ENCODE measurements at regions not wholly inside any gene's neighbourhood (a gene's known extent, or its start where the extent isn't known, plus 50 kb on each side); places are given as distances from the start of the nearest gene placed in this dataset.

- H3K9me3 ChIP-seq (ENCODE audit: control insufficient read depth, insufficient read depth, low read depth, low read length) = no peaks in the 10 kb centered on the region
- CTCF ChIA-PET = no interaction called here
- intact Hi-C loops (cut with micrococcal nuclease; ENCODE audit: unreplicated experiment) = no loop called here
- no peaks in the 10 kb centered on the region for H3K36me3 ChIP-seq (ENCODE audit: control insufficient read depth, insufficient read depth, low read length)
- no TSS peak for BruUV-seq (replicated peaks)
- POLR2A ChIA-PET = no interaction called here
- H3K4me3 ChIP-seq (ENCODE audit: low read depth in 2 of 2, low read length in 2 of 2) = no peak overlapping the region
- no peak overlapping the region for H3K27ac ChIP-seq (ENCODE audit: low read length)
- H3K27me3 ChIP-seq (ENCODE audit: control insufficient read depth, insufficient read depth, low read length) = no peaks in the 10 kb centered on the region
- no peak for TF ChIP-seq POLR2AphosphoS5 (IDR thresholded peaks at IDR 0.05; ENCODE audit: low read depth, low read length)
- no peak for TF ChIP-seq SIN3A (IDR thresholded peaks at IDR 0.05; ENCODE audit: borderline replicate concordance, insufficient read depth, low read depth, low read length)
- TF ChIP-seq TCF7L2 (IDR thresholded peaks at IDR 0.05; ENCODE audit: low read depth, low read length) = no peak
- no peak for TF ChIP-seq CTCF (IDR thresholded peaks at IDR 0.05)
- no peak for TF ChIP-seq REST (IDR thresholded peaks at IDR 0.05; ENCODE audit: insufficient read depth in 1 of 2, low read depth in 2 of 2, low read length in 1 of 2)
- no peak for DNase-seq (ENCODE audit: low read depth, low spot score)
- in situ Hi-C loops (cut with HindIII; ENCODE audit: low pct_unique_long_range_greater_than_20kb, low sequenced_read_pairs) = no loop called here
- ATAC-seq = no peak
- H3K4me1 ChIP-seq (ENCODE audit: control insufficient read depth, insufficient read depth, low read length) = no peaks in the 10 kb centered on the region
These were observed 168.9 kb downstream of the ANKRD30B start for GRCh38 chr18:14916851-14917250.

- Histone ChIP-seq H3K9me3 (ENCODE audit: control insufficient read depth, insufficient read depth, low read depth, low read length) (no peaks in the 10 kb centered on the region), H3K4me1 (ENCODE audit: control insufficient read depth, insufficient read depth, low read length) (no peaks in the 10 kb centered on the region), H3K36me3 (ENCODE audit: control insufficient read depth, insufficient read depth, low read length) (no peaks in the 10 kb centered on the region), H3K27me3 (ENCODE audit: control insufficient read depth, insufficient read depth, low read length) (no peaks in the 10 kb centered on the region), H3K27ac (ENCODE audit: low read length) (no peak overlapping the region), H3K4me3 (ENCODE audit: low read depth in 2 of 2, low read length in 2 of 2) (no peak overlapping the region)
- in situ Hi-C loops (cut with HindIII; ENCODE audit: low pct_unique_long_range_greater_than_20kb, low sequenced_read_pairs) = no loop called here
- ATAC-seq = no peak
- intact Hi-C loops (cut with micrococcal nuclease; ENCODE audit: unreplicated experiment) = no loop called here
- ChIA-PET CTCF (no interaction called here), POLR2A (no interaction called here)
- no TSS peak for BruUV-seq (replicated peaks)
- no peak for DNase-seq (ENCODE audit: low read depth, low spot score)
- TF ChIP-seq CTCF (IDR thresholded peaks at IDR 0.05) (no peak), SIN3A (IDR thresholded peaks at IDR 0.05; ENCODE audit: borderline replicate concordance, insufficient read depth, low read depth, low read length) (no peak), REST (IDR thresholded peaks at IDR 0.05; ENCODE audit: insufficient read depth in 1 of 2, low read depth in 2 of 2, low read length in 1 of 2) (no peak), POLR2AphosphoS5 (IDR thresholded peaks at IDR 0.05; ENCODE audit: low read depth, low read length) (no peak), TCF7L2 (IDR thresholded peaks at IDR 0.05; ENCODE audit: low read depth, low read length) (no peak)
These were observed 169.3 kb downstream of the ANKRD30B start for GRCh38 chr18:14917311-14917710.

All from Panc1 (cell line).